Activated T-helper 2 cell treated with anti-CD3 and anti-CD28 coated beads, Interferon-gamma antibody, Interleukin-2, Interleukin-4, amounts not matched to agents 10 μg/mL and 5 μg/mL and 100 μg/mL, durations not matched to agents 14 hours and 24 hours and 36 hours (primary cell): ENCODE measurements at regions not wholly inside any gene's neighbourhood (a gene's known extent, or its start where the extent isn't known, plus 50 kb on each side); places are given as distances from the start of the nearest gene placed in this dataset.

ENCODE experiments used
- DNase-seq: peaks from one replicate; pipeline ENCODE4 v3.0.0; 2021; ENCODE audit warnings: low spot score
- H3K27ac Mint-ChIP-seq: one replicate; pipeline ENCODE4 v1.8.0; 2021; ENCODE audit warnings: mixed read lengths
- H3K27me3 Mint-ChIP-seq: one replicate; pipeline ENCODE4 v1.8.0; 2021; ENCODE audit warnings: low read depth, mixed read lengths
- H3K36me3 Mint-ChIP-seq: one replicate; pipeline ENCODE4 v1.8.0; 2021; ENCODE audit warnings: low read depth, mixed read lengths
- H3K4me1 Mint-ChIP-seq: one replicate; pipeline ENCODE4 v1.8.0; 2021; ENCODE audit warnings: low read depth, mixed read lengths
- H3K4me3 Mint-ChIP-seq: one replicate; pipeline ENCODE4 v1.8.0; 2021; ENCODE audit warnings: low read depth, mild to moderate bottlenecking, moderate library complexity, mixed read lengths
- H3K9me3 Mint-ChIP-seq: one replicate; pipeline ENCODE4 v1.8.0; 2021; ENCODE audit warnings: mixed read lengths
- intact Hi-C: fragments of 100-400 bp; cut with micrococcal nuclease; formaldehyde crosslinking; loops from one replicate; pipeline ENCODE4 v1.15.1; 2023

DNA sequence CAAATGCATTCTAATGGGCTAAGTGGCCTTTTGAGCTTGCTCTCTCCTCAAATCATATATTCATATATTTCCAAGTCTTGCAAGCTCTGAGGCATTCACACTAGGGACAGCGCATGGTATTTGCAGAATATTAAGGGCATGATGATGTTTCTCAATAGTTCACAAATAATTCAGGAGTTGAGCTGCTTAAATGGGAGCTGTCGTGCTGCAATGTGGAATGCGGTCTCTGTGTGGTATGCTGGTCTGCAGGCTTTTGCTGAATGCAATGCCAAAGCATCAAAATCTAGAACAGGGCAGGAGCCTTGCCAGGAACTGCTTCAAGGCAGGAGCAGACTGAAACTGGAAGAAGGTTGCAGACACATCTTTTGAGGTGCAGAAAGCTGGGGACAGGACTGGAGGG is 1060.0 kb downstream of the TBC1D22A start:
- Mint-ChIP-seq H3K36me3 (no peaks in the 10 kb centered on the region), H3K27me3 (no peaks in the 10 kb centered on the region), H3K27ac (no peak overlapping the region), H3K9me3 (peaks cover 3% of the 10 kb centered on the region), H3K4me1 (no peaks in the 10 kb centered on the region), H3K4me3 (no peak overlapping the region)
- DNase-seq: no peak
- intact Hi-C loops: no loop called here

- intact Hi-C loops: no loop called here
- Mint-ChIP-seq H3K27ac (no peak overlapping the region), H3K4me1 (no peaks in the 10 kb centered on the region), H3K36me3 (no peaks in the 10 kb centered on the region), H3K27me3 (no peaks in the 10 kb centered on the region), H3K9me3 (peaks cover 8% of the 10 kb centered on the region), H3K4me3 (no peak overlapping the region)
- DNase-seq: no peak
These were observed 1056.0 kb downstream of the TBC1D22A start for GRCh38 chr22:47818496-47818895.

GRCh38 chr22:47817380-47817779 is 1054.9 kb downstream of the TBC1D22A start:
- H3K9me3 Mint-ChIP-seq: peaks cover 8% of the 10 kb centered on the region
- H3K27me3 Mint-ChIP-seq: no peaks in the 10 kb centered on the region
- no peaks in the 10 kb centered on the region for H3K36me3 Mint-ChIP-seq
- no peak overlapping the region for H3K4me3 Mint-ChIP-seq
- H3K27ac Mint-ChIP-seq: no peak overlapping the region
- intact Hi-C loops: no loop called here
- no peaks in the 10 kb centered on the region for H3K4me1 Mint-ChIP-seq
- DNase-seq: no peak

DNA sequence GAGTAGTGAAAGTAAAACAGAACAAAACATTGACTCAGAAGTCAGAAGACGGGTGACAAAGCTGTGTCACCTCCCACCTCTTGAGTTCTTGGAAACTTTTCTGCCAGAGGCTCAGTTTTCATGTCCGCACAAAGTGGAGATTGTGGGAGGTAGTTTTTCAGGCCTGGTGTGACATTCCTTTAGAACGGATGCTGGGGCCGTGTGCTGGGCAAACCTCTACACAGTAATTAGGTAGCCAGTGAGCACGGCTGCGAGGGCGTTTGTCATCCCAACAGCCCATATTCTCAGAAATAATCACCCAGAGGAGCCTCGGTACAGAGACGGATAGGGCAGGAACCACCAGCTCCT is 1054.4 kb downstream of the TBC1D22A start:
- Mint-ChIP-seq H3K9me3 (peaks cover 8% of the 10 kb centered on the region), H3K27ac (no peak overlapping the region), H3K27me3 (no peaks in the 10 kb centered on the region), H3K4me3 (no peak overlapping the region), H3K4me1 (no peaks in the 10 kb centered on the region), H3K36me3 (no peaks in the 10 kb centered on the region)
- intact Hi-C loops: no loop called here
- DNase-seq: no peak

GRCh38 chr22:47816121-47816862 is 1053.8 kb downstream of the TBC1D22A start:
- intact Hi-C loops: no loop called here
- no peak for DNase-seq
- no peaks in the 10 kb centered on the region for H3K36me3 Mint-ChIP-seq
- no peak overlapping the region for H3K27ac Mint-ChIP-seq
- H3K27me3 Mint-ChIP-seq: no peaks in the 10 kb centered on the region
- peaks cover 8% of the 10 kb centered on the region for H3K9me3 Mint-ChIP-seq
- no peak overlapping the region for H3K4me3 Mint-ChIP-seq
- no peaks in the 10 kb centered on the region for H3K4me1 Mint-ChIP-seq

DNA sequence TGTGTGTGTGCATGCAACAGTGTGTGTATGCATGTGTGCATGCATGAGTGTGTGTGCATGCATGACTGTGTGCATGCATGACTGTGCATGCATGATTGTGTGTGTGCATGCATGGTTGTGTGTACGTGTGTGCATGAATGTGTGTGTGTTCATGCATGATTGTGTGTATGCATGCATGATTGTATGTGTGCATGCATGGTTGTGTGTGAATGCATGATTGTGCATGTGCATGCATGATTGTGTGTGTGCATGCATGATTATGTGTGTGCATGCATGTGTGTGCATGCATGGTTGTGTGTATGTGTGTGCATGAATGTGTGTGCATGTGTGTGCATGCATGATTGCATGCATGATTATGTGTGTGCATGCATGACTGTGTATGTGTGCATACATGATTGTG is 1052.0 kb downstream of the TBC1D22A start:
- no peak for DNase-seq
- intact Hi-C loops: no loop called here
- Mint-ChIP-seq H3K27ac (no peak overlapping the region), H3K36me3 (no peaks in the 10 kb centered on the region), H3K4me1 (no peaks in the 10 kb centered on the region), H3K9me3 (peaks cover 14% of the 10 kb centered on the region), H3K4me3 (no peak overlapping the region), H3K27me3 (no peaks in the 10 kb centered on the region)

DNA sequence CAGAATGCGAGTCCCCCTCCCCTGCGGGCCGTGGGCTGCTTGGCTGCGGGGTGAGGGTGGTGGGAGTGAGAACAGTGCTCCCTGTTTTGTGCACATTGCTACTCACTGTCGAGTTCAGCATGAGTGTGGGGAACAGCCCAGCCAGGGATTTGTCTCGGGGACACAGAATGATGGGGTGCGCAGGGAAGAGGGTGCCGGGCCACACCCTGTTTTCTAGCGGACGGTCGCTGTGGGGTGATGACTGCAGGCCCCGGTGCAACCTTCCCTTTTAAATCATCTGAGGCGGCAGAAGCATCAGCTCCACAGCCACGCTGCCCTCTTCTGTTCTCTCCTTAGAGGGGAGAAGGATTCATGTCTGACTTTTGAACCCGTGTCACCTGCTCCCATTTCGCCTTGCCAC is 1051.2 kb downstream of the TBC1D22A start:
- H3K4me1 Mint-ChIP-seq: no peaks in the 10 kb centered on the region
- H3K27me3 Mint-ChIP-seq: no peaks in the 10 kb centered on the region
- no peak for DNase-seq
- H3K36me3 Mint-ChIP-seq: no peaks in the 10 kb centered on the region
- intact Hi-C loops: no loop called here
- no peak overlapping the region for H3K4me3 Mint-ChIP-seq
- peaks cover 14% of the 10 kb centered on the region for H3K9me3 Mint-ChIP-seq
- H3K27ac Mint-ChIP-seq: no peak overlapping the region

DNA sequence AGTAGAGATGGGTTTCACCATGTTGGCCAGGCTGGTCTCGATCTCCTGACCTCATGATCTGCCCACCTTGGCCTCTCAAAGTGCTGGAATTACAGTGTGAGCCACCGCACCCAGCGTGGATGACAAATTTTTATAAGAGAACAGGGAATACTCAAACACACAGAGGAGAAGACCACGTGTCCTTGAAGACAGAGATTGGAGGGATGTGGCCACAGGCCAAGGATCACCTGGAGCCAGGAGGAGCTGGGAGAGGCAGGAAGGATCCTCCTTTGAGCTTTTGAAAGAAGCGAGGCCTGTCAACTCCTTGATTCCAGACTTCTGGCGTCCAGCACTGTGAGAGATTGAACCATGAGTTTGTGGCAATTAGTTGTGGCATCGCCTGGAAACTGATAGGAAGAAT is 1049.5 kb downstream of the TBC1D22A start:
- DNase-seq: no peak
- Mint-ChIP-seq H3K36me3 (no peaks in the 10 kb centered on the region), H3K27me3 (no peaks in the 10 kb centered on the region), H3K27ac (no peak overlapping the region), H3K9me3 (peaks cover 9% of the 10 kb centered on the region), H3K4me1 (no peaks in the 10 kb centered on the region), H3K4me3 (no peak overlapping the region)
- intact Hi-C loops: no loop called here

DNA sequence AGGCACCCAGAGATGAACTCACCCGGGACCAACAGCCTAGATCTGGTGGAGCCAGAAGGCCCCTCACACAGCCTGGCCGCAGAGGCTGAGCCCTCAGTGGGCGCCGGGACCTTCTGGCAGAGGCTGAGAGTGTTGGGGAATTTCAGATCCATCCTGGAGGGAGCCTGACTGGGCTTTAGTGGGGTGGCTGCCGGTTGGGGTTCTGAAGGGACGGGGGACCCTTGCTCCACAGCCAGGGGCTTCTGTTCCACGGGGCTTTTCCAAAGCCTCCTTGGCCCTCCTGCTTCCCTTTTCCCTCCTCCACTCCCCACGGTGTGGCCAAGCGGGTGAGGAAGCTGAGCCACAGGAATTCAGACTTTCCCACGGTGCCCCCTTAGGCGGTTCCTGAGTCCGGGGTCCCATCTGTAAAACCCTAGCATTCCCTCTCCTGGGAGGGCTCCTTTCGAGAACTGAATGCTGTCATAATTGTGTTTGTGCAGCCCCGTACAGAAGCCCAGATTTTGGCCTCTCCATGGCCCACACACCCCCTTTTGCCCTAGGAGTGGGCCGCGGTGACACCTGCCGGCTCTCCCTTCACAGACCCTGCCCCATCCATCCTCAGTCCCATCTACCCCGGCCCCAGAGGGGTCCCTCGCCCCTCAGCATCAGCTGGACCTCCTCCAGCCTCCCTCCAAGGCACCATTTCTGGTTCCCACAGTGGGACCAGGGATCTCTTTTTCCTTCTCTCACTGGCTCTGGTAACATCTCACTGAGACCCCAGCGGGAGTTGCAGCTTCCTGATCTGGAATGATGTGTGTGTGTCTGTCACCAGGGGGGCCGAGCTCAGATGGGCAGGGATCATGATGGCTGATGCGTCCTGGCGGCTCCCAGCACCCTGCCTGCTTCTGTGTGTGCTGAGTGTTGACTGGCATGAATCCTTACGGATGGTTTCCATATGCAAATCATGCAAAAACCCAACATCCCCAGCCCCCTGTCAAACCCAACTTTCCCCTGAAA is 1048.4 kb downstream of the TBC1D22A start:
- no peak for DNase-seq
- no peak overlapping the region for H3K27ac Mint-ChIP-seq
- intact Hi-C loops: no loop called here
- H3K4me3 Mint-ChIP-seq: no peak overlapping the region
- H3K9me3 Mint-ChIP-seq: peaks cover 6% of the 10 kb centered on the region
- no peaks in the 10 kb centered on the region for H3K36me3 Mint-ChIP-seq
- no peaks in the 10 kb centered on the region for H3K27me3 Mint-ChIP-seq
- H3K4me1 Mint-ChIP-seq: no peaks in the 10 kb centered on the region

DNA sequence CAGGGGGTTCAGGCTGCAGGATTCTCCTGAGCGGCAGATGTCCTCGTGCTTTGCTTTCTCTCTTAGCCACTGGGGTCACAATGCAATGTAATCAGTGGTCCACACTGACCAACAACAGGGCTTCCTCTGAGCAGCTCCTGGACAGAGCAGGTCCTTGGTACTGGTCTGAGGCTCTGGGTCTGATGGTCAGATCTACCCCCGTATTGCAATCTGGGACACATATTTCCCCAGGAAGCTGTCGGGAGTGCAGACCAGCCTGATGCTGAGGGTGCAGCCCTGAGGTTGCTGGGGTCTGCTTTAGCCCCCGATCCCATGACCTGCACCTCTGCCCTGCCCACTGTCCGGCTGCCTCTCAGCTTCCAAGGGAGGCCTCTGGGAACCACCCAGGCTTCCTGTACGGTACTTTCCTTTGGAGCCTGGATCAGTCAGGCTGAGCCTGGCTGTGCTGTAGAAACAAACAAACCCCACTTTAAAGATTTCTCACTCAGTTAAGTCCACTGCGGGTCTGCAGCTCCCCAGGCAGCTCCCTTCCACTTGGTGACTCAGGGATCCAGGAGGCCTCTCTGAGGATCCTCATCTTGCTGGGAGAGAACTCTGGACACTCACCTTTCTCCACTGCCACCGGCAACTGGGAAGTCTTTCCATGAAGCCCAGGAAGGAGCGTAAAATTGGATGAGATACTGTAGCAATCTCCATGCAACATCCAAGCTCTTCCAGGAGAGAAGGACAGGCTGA is 1046.6 kb downstream of the TBC1D22A start:
- intact Hi-C loops: no loop called here
- H3K4me3 Mint-ChIP-seq: no peak overlapping the region
- H3K27ac Mint-ChIP-seq: no peak overlapping the region
- peaks cover 6% of the 10 kb centered on the region for H3K9me3 Mint-ChIP-seq
- no peaks in the 10 kb centered on the region for H3K36me3 Mint-ChIP-seq
- no peaks in the 10 kb centered on the region for H3K4me1 Mint-ChIP-seq
- no peaks in the 10 kb centered on the region for H3K27me3 Mint-ChIP-seq
- DNase-seq: no peak

GRCh38 chr22:47808236-47808635 is 1045.8 kb downstream of the TBC1D22A start:
- H3K4me3 Mint-ChIP-seq: no peak overlapping the region
- H3K27me3 Mint-ChIP-seq: no peaks in the 10 kb centered on the region
- H3K4me1 Mint-ChIP-seq: no peaks in the 10 kb centered on the region
- DNase-seq: no peak
- no peak overlapping the region for H3K27ac Mint-ChIP-seq
- peaks cover 6% of the 10 kb centered on the region for H3K9me3 Mint-ChIP-seq
- intact Hi-C loops: no loop called here
- H3K36me3 Mint-ChIP-seq: no peaks in the 10 kb centered on the region

DNA sequence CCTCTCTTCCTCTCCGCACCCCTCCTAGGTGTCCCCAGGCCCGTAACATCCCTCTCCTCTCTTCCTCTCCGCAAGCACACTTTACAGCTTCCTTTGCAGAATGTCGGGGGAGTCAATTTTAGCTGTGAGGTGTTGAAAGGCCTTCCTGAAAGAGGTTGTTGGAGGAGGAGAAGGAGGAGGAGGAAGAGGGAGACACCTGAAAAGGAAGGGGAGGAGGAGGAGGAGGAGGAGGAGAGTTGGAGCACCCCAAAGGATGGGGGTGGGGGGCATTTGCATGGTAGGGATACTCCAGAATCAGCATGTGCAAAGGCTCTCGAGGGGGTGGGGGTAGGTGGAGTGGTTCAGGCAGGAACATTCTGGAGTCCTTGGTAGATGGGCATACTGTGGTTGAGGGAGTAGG is 1045.1 kb downstream of the TBC1D22A start:
- Mint-ChIP-seq H3K27ac (no peak overlapping the region), H3K27me3 (no peaks in the 10 kb centered on the region), H3K4me1 (no peaks in the 10 kb centered on the region), H3K9me3 (peaks cover 6% of the 10 kb centered on the region), H3K4me3 (no peak overlapping the region), H3K36me3 (no peaks in the 10 kb centered on the region)
- intact Hi-C loops: no loop called here
- DNase-seq: no peak

- H3K4me1 Mint-ChIP-seq: no peaks in the 10 kb centered on the region
- no peak for DNase-seq
- peaks cover 6% of the 10 kb centered on the region for H3K9me3 Mint-ChIP-seq
- H3K4me3 Mint-ChIP-seq: no peak overlapping the region
- H3K36me3 Mint-ChIP-seq: no peaks in the 10 kb centered on the region
- intact Hi-C loops: no loop called here
- H3K27me3 Mint-ChIP-seq: no peaks in the 10 kb centered on the region
- no peak overlapping the region for H3K27ac Mint-ChIP-seq
These were observed 1044.4 kb downstream of the TBC1D22A start for GRCh38 chr22:47806894-47807293.
